Activated T-cell treated with anti-CD3 and anti-CD28 coated beads, Interleukin-2, amount 50 U/mL, for 24 hours (primary cell): ENCODE measurements at regions not wholly inside any gene's neighbourhood (a gene's known extent, or its start where the extent isn't known, plus 50 kb on each side); places are given as distances from the start of the nearest gene placed in this dataset.
"Not testable (repeated sequence)": the region's sequence is repeated elsewhere in the genome, so short reads cannot be mapped to it uniquely, and the experiment has no call there.

Source experiments
- DNase-seq: peaks from one replicate; pipeline ENCODE4 v3.0.0-alpha.2; 2020
- H3K27ac Mint-ChIP-seq: 2 replicates; pipeline ENCODE4 v1.8.0; 2020; ENCODE audit warnings: mild to moderate bottlenecking, mixed read lengths
- H3K27me3 Mint-ChIP-seq: 2 replicates; pipeline ENCODE4 v1.8.0; 2020; ENCODE audit warnings: mixed read lengths
- H3K36me3 Mint-ChIP-seq: 2 replicates; pipeline ENCODE4 v1.8.0; 2020; ENCODE audit warnings: low read depth, mixed read lengths
- H3K4me1 Mint-ChIP-seq: 2 replicates; pipeline ENCODE4 v1.8.0; 2020; ENCODE audit warnings: low read depth, mixed read lengths
- H3K4me3 Mint-ChIP-seq: 2 replicates; pipeline ENCODE4 v1.8.0; 2020; ENCODE audit warnings: mild to moderate bottlenecking, moderate library complexity, mixed read lengths
- H3K9me3 Mint-ChIP-seq: 2 replicates; pipeline ENCODE4 v1.8.0; 2020; ENCODE audit warnings: mixed read lengths

DNA sequence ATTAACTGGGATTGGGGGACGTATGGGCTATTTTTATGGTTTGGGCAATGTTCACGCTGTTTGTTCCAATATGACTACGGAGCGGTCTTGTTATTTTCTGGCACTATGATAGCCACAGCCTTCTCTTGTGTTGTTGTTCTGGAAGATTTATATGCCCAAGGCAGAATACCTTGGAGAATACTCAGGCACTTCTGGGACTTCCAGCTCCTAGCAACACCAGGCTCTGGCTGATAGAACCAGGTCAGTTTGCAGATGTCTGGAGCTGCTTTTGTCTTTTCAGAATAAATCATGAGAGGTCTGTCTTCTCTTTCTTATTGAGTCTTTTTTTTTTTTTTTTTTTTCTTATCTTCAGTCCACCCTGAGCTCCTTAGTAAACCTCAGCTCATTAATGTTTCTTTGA lies 262.5 kb downstream of the MED10 start:
- Mint-ChIP-seq H3K4me3 (no peak overlapping the region), H3K4me1 (no peaks in the 10 kb centered on the region), H3K27ac (no peak overlapping the region), H3K36me3 (no peaks in the 10 kb centered on the region), H3K9me3 (no peaks in the 10 kb centered on the region), H3K27me3 (peaks cover 2% of the 10 kb centered on the region)
- no peak for DNase-seq

DNA sequence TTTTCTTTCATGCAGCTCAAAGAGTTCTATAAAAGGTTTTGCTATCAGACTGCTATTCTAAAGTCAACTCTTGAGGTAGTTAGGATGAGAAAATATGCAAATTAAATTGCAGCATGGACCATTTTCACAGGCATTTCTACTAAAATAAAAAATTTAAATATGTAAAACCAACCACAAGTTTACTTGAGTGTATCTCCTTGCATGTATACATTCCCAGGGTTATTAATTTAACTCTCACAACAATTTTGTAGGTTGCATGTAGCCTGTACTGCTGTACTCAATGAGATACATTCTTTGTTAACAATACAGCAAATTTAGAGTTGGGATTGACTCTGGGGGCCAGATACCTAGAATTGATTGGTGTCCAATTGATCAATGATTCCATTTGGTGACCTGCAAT lies 265.8 kb downstream of the MED10 start:
- Mint-ChIP-seq H3K9me3 (no peaks in the 10 kb centered on the region), H3K4me3 (no peak overlapping the region), H3K36me3 (no peaks in the 10 kb centered on the region), H3K27me3 (no peaks in the 10 kb centered on the region), H3K27ac (no peak overlapping the region), H3K4me1 (no peaks in the 10 kb centered on the region)
- DNase-seq: no peak

DNA sequence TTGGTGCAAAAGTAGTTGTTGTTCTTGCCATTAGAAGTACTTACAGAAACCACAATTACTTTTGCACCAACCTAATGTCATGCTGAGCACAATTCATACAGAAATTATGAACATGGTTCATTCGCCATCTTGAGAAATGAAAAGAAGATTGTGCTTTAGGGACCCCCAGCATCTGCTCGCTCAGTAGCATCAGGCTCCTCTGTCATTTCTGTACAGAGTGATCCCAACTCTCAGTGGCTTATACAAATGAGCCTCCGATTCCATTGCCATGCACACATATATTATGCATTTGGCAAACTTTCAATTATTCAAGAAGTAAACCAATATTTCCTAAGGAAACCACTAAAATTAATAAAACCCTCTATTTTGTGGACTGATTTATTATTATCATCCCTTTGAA lies 266.2 kb downstream of the MED10 start:
- no peak for DNase-seq
- H3K27ac Mint-ChIP-seq: no peak overlapping the region
- no peaks in the 10 kb centered on the region for H3K36me3 Mint-ChIP-seq
- no peaks in the 10 kb centered on the region for H3K4me1 Mint-ChIP-seq
- no peaks in the 10 kb centered on the region for H3K27me3 Mint-ChIP-seq
- H3K4me3 Mint-ChIP-seq: no peak overlapping the region
- H3K9me3 Mint-ChIP-seq: no peaks in the 10 kb centered on the region

DNA sequence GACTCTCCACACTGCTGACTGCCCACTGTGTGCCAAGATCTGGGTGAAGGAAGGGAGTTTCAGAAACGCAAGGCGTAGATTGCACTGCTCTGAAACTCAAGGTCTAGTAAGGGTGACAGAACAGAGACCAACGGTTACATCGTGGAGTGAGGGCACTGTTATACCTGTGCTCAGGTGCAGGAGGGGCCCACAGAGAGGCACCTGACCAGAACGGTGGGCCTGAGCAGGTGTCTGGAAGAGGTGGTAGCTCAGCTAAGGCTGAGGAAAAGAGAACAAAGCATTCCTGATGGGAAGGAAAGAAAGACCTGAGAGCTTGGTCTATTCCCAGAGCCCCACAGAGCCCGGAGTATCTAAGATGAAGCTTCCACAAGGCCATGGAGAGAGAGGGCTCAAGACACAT lies 267.2 kb downstream of the MED10 start:
- Mint-ChIP-seq H3K9me3 (no peaks in the 10 kb centered on the region), H3K4me1 (no peaks in the 10 kb centered on the region), H3K27me3 (no peaks in the 10 kb centered on the region)

DNA sequence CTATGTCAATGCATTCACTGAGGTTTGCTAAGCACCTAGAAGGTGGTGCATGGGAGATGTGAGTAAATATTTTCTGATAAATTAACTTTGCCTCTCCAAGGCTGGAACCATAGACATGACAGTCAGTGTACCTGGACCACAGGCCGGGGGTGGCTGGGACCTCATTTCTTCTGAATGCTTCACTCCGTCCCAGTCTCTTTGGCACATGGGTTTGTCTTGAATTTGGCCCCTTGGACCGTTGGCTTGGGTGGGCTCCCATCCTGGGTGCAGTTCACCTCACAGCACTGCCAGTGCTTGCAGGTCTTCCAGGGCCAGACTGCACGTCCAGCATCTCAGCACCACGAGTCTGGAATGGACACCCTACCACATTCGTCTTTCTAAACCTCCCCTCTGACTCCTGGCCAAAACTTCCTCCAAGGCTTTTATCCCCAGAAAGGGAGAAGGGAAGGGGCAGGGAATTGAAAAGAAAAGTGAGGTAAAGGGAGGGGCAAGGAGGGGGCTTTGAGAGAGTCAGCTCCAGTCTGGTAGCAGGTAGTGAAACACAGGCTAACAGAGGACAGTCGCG lies 267.8 kb downstream of the MED10 start:
- no peaks in the 10 kb centered on the region for H3K27me3 Mint-ChIP-seq
- H3K4me1 Mint-ChIP-seq: no peaks in the 10 kb centered on the region
- DNase-seq: no peak
- no peaks in the 10 kb centered on the region for H3K9me3 Mint-ChIP-seq
- no peaks in the 10 kb centered on the region for H3K36me3 Mint-ChIP-seq
- no peak overlapping the region for H3K27ac Mint-ChIP-seq
- no peak overlapping the region for H3K4me3 Mint-ChIP-seq

More for the DNA sequence above, 267.2 kb downstream of the MED10 start:
- no peak overlapping the region for H3K4me3 Mint-ChIP-seq
- no peak for DNase-seq
- H3K27ac Mint-ChIP-seq: no peak overlapping the region
- H3K36me3 Mint-ChIP-seq: no peaks in the 10 kb centered on the region

DNA sequence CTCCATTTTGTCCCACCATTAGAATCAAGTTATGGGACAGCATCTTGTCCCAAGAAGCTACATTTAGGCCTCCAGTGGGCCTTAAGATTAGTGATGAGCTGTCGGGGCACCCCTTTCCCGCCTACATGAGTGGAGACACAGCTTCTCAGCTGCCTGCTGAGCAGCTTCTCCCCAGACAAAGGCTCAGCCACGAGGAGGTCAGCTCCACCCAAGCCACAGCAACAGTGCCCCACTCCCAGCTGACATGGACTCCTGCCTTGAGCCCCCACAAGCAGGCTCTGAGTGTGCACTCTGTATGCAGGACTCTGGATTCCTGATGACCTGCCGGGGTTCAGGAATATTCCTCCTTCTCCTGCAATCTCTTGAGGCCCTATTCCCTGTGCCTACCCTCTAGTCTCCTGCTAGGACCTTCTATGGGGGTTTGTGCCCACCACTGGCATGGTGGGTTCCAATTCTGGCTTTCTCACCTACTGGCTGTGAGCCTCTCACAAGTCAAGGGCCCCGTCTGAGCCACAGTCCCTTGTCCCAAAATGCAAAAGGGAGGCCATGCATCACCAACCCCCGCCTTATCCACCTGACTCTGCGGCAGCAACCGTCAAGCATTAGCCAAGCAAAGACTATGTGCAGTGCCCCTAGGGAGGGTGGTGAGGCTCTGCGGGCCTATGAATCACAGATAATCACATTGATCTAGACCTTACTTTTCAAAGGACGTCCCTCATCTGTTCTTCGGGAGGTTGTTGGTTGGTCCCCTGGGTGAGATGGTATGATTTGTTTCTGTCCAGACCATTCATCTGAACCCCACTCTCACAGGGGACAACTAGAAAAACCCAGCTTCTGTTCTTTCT lies 269.1 kb downstream of the MED10 start:
- Mint-ChIP-seq H3K27ac (no peak overlapping the region), H3K9me3 (no peaks in the 10 kb centered on the region), H3K36me3 (no peaks in the 10 kb centered on the region), H3K4me1 (no peaks in the 10 kb centered on the region), H3K27me3 (no peaks in the 10 kb centered on the region), H3K4me3 (no peak overlapping the region)
- DNase-seq: no peak

DNA sequence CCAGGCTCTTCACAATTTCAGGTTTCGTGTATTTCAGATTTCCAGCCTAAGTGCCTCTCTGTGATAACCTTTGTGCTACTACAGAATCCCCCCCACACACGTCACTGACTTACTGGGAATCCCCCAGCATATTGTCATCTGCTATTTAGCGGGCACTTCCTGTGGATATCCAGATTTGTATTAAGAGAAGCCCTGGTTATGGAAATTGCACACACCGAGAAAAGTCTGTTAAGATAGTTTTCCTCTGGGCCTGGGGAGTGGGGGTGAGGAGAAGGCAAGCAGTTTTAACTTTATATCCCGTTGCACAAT lies 269.9 kb downstream of the MED10 start:
- H3K27me3 Mint-ChIP-seq: no peaks in the 10 kb centered on the region
- DNase-seq: no peak
- no peaks in the 10 kb centered on the region for H3K36me3 Mint-ChIP-seq
- no peaks in the 10 kb centered on the region for H3K9me3 Mint-ChIP-seq
- no peaks in the 10 kb centered on the region for H3K4me1 Mint-ChIP-seq
- no peak overlapping the region for H3K27ac Mint-ChIP-seq
- no peak overlapping the region for H3K4me3 Mint-ChIP-seq

DNA sequence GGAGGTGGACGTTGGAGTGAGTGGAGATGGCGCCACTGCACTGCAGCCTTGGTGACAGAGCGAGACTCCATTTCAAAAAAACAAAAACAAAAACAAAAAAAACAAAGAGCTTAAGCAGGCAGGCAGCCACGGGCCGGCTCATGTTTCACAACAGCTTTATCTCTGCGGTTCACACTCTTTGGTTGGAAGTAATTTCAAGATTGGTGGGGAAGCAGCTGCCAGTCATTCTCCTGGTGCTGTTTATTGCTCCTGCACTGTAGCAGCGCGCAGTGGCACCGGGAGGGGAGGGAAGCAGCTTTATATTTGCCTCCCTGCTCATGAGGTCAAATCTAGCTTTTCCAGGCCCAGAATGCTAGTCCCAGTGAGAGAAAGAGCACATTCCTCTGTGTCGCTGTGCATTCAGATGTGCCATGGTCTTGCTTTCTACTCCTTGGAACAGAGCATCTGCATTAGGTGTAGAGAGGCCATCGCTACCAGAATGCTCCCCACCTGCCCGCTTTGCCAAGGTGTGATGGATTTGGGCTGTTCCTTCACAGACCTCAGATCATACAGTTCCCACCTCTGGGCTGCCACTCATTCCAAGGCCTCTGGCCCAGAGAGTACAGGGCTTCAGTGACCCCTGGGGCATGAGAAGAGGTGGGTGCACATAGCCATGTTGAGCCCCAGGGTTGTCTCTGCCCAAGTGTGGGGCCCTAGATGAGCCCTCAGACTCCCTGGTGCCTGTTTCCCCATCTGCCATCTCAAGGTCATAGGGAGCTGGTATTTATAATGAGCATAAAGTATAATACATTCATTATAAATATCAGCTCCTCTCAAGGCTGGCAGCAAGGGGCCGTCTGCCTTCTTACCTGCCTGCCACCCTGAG lies 270.4 kb downstream of the MED10 start:
- Mint-ChIP-seq H3K27me3 (no peaks in the 10 kb centered on the region), H3K9me3 (no peaks in the 10 kb centered on the region), H3K4me1 (no peaks in the 10 kb centered on the region), H3K27ac (no peak overlapping the region), H3K4me3 (no peak overlapping the region), H3K36me3 (no peaks in the 10 kb centered on the region)
- no peak for DNase-seq

DNA sequence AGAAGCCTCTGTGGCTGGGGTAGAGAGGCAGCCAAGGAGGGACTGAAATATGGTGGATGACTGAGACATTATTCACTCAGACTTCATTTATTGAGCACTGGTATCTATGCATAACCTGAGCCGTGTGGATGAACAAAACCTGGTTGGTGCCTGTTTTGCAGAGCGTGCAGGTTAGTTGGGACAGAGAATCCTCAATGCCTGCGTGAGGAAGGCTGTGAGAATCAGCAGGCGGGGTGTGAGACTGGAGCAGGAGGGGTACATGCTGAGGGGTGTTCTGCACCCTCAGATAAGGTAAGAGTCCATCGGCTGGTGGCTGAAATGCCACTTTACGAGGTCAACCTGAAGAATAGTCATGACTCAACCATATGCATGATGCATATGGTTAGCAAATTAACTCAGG lies 271.6 kb downstream of the MED10 start:
- no peak overlapping the region for H3K4me3 Mint-ChIP-seq
- no peaks in the 10 kb centered on the region for H3K27me3 Mint-ChIP-seq
- H3K36me3 Mint-ChIP-seq: no peaks in the 10 kb centered on the region
- DNase-seq: no peak
- no peaks in the 10 kb centered on the region for H3K4me1 Mint-ChIP-seq
- H3K27ac Mint-ChIP-seq: no peak overlapping the region
- no peaks in the 10 kb centered on the region for H3K9me3 Mint-ChIP-seq

DNA sequence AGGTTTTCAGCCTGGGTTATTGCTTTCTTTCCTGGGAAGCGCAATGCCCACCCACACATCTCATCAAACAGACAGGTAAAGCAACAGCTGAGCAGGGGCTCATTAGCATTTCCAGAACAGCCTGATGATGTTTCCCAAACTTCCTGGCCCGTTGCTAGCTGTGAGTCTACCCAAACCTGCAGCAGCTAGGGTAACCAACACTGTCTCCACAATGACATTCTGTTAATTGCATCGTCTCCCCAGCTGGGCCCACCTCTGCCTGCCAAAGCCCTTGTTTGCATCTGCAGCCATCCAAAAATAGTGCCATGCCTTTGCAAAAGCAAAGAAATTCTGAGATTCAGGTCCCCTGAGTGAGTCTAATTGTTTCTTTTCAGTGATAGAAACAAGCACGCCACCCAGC lies 273.0 kb downstream of the MED10 start:
- no peaks in the 10 kb centered on the region for H3K4me1 Mint-ChIP-seq
- H3K36me3 Mint-ChIP-seq: no peaks in the 10 kb centered on the region
- H3K27ac Mint-ChIP-seq: no peak overlapping the region
- H3K27me3 Mint-ChIP-seq: no peaks in the 10 kb centered on the region
- no peak overlapping the region for H3K4me3 Mint-ChIP-seq
- DNase-seq: no peak
- H3K9me3 Mint-ChIP-seq: no peaks in the 10 kb centered on the region

DNA sequence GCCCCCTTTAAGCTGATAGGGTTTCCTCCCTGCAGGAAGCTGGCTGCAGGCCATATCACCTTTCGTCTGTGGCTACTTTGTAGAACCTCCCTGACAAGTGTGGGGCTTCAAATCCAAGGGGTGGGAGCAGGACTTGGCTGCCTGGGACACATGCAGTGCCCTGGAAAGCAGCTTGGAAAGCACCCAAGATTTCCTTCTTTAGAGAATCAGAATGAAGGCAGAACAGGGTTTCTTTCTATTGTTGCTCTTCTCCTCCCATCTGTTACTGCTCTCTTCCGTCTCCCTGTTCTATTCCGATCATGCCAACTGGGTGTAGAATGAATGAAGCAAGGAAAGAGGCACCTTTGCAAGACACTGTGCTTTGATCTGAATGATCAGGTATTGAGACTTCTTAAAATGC lies 282.2 kb downstream of the MED10 start:
- no peaks in the 10 kb centered on the region for H3K9me3 Mint-ChIP-seq
- H3K27ac Mint-ChIP-seq: no peak overlapping the region

DNA sequence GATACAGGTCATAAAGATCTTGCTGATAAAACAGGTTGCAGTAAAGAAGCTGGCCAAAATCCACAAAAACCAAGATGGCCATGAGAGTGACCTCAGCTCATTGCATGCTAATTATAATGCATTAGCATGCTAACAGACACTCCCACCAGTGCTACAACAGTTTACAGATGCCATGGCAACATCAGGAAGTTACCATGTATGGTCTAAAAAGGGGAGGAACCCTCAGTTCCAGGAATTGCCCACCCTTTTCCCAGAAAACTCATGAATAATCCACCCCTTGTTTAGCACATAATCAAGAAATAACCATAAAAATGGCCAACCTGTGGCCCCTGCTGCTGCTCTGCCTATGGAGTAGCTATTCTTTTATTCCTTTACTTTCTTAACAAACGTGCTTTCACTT lies 284.2 kb downstream of the MED10 start:
- not testable (repeated sequence) for H3K36me3 Mint-ChIP-seq, H3K27me3 Mint-ChIP-seq, H3K4me3 Mint-ChIP-seq, H3K4me1 Mint-ChIP-seq, DNase-seq, H3K9me3 Mint-ChIP-seq, H3K27ac Mint-ChIP-seq

More for the DNA sequence above, 282.2 kb downstream of the MED10 start:
- no peak for DNase-seq
- H3K27me3 Mint-ChIP-seq: no peaks in the 10 kb centered on the region
- H3K4me1 Mint-ChIP-seq: no peaks in the 10 kb centered on the region
- H3K4me3 Mint-ChIP-seq: no peak overlapping the region
- H3K36me3 Mint-ChIP-seq: no peaks in the 10 kb centered on the region

DNA sequence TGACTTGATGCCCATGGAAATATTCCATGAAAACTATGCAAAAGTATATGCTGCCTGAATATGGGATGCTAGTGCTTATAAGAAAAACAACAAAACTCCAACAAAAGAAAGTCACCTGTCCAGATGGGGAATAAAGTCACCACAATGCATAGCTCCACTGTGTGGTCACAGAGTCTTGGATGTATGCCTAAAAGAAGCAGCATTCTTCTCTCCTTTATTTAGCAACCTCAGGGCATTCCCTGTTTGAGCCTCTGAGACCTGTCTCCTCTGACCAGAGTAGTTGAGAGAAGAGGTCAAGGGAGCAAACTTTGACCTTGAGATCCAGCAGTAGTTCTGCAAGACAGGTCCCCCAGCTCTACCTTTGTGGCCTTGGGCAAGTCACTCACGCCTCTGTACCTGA lies 287.5 kb downstream of the MED10 start:
- Mint-ChIP-seq H3K27ac (no peak overlapping the region), H3K9me3 (no peaks in the 10 kb centered on the region), H3K4me3 (no peak overlapping the region), H3K27me3 (no peaks in the 10 kb centered on the region), H3K36me3 (no peaks in the 10 kb centered on the region), H3K4me1 (no peaks in the 10 kb centered on the region)
- DNase-seq: no peak

DNA sequence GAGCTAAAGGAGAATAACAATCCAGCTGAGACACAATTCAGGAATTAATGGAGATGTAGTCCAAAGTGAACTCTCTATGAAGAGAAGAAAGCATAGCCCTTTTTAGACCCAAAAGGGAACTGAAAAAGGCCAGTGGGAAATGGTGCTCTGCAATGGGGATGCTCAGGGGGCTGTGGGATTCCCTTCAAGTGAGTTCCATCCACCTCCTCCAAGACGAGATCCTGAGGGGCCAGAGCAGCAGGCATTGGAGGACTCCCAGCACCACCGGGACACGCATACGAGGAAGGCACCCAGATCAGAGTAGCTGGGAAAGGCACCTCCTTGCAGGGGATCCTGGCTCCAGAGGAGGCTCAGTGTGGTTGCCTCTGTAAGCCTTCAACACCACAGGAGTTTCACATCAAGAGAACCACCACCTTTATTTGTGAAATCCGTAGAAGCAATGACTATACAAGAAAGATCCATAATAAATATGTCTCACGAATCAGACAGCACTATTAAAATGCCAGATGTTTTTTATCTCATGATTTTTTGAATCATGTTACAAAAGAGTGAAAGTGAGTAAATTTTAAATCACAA lies 288.2 kb downstream of the MED10 start:
- Mint-ChIP-seq H3K4me1 (no peaks in the 10 kb centered on the region), H3K4me3 (no peak overlapping the region), H3K27me3 (no peaks in the 10 kb centered on the region), H3K9me3 (no peaks in the 10 kb centered on the region), H3K27ac (no peak overlapping the region), H3K36me3 (no peaks in the 10 kb centered on the region)
- DNase-seq: no peak

DNA sequence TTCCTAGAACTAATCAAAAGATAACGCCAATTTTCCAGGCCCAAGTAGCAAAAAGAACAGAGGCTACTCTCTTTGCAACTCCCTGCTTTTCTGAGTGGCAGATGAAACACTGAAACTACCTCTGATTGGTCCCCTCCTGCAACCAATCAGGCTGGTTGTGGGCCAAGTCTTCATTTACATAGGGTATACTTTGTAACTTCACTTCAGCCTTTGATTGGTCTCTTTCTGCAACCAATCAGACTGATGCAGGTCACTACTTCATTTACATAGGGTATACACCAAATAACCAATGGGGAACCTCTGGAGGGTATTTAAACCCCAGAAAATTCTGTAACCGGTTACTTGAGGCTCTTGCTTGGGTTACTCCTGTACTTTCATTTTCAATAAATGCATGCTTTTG lies 289.6 kb downstream of the MED10 start:
- Mint-ChIP-seq H3K9me3 (no peaks in the 10 kb centered on the region), H3K36me3 (no peaks in the 10 kb centered on the region), H3K4me1 (no peaks in the 10 kb centered on the region), H3K27ac (no peak overlapping the region), H3K27me3 (no peaks in the 10 kb centered on the region), H3K4me3 (no peak overlapping the region)
- no peak for DNase-seq
